ENCODE measurements at regions not wholly inside any gene's neighbourhood (a gene's known extent, or its start where the extent isn't known, plus 50 kb on each side); places are given as distances from the start of the nearest gene placed in this dataset.

- TF ChIP-seq, protein P1, sequence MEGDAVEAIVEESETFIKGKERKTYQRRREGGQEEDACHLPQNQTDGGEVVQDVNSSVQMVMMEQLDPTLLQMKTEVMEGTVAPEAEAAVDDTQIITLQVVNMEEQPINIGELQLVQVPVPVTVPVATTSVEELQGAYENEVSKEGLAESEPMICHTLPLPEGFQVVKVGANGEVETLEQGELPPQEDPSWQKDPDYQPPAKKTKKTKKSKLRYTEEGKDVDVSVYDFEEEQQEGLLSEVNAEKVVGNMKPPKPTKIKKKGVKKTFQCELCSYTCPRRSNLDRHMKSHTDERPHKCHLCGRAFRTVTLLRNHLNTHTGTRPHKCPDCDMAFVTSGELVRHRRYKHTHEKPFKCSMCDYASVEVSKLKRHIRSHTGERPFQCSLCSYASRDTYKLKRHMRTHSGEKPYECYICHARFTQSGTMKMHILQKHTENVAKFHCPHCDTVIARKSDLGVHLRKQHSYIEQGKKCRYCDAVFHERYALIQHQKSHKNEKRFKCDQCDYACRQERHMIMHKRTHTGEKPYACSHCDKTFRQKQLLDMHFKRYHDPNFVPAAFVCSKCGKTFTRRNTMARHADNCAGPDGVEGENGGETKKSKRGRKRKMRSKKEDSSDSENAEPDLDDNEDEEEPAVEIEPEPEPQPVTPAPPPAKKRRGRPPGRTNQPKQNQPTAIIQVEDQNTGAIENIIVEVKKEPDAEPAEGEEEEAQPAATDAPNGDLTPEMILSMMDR (IDR thresholded peaks at IDR 0.05; ENCODE audit: poor library complexity), result no peak
- TF ChIP-seq EZH2phosphoT487 (IDR thresholded peaks at IDR 0.05; ENCODE audit: low read depth, severe bottlenecking, unreplicated experiment) (no peak), EZH2 (IDR thresholded peaks at IDR 0.05; ENCODE audit: borderline replicate concordance) (no peak)
Measured at GRCh38 chr7:38127216-38128207, 50.5 kb upstream of the STARD3NL start.

Data from hepatocyte (in vitro differentiated cells).